H1 (cell line): ENCODE measurements at regions not wholly inside any gene's neighbourhood (a gene's known extent, or its start where the extent isn't known, plus 50 kb on each side); places are given as distances from the start of the nearest gene placed in this dataset.

Experiments
- CTCF ChIA-PET: fragments of 300-600 bp; sonication (Branson Sonifier 250); formaldehyde crosslinking; loops from one replicate; lab custom pipeline; 2021; ENCODE audit not compliant: partially characterized antibody; lab: Charles Lee
- POLR2A ChIA-PET: fragments of 300-600 bp; sonication (Branson Sonifier 250); formaldehyde crosslinking; loops from one replicate; lab custom pipeline; 2021; ENCODE audit warnings: inconsistent platforms; ENCODE audit not compliant: partially characterized antibody; lab: Charles Lee
- DNase-seq, 2 experiments: peaks; one replicate each; pipeline versions ENCODE4 v3.0.0 to v3.0.0-alpha.2; 2010 to 2022; ENCODE audit warnings: low spot score in 2 of 2, low read depth in 1 of 2, mixed read lengths in 1 of 2
- FAIRE-seq: peaks from 2 replicates; lab custom pipeline; 2011; peaks lifted over from hg19 to GRCh38; lab: Jason Lieb, UNC
- H2AFZ ChIP-seq: 2 replicates; pipeline ENCODE4 v1.8.1; 2012; ENCODE audit warnings: low read length, inconsistent platforms
- H2AK5ac ChIP-seq: 2 replicates; pipeline ENCODE4 v1.6.1; 2013; ENCODE audit warnings: low read depth, low read length
- H2BK120ac ChIP-seq: replicated peaks from 2 replicates; pipeline ENCODE3; 2013; ENCODE audit warnings: low read depth, low read length, inconsistent platforms
- H2BK12ac ChIP-seq: 2 replicates; pipeline ENCODE4 v1.6.1; 2013; ENCODE audit warnings: low read depth, low read length
- H2BK15ac ChIP-seq: 2 replicates; pipeline ENCODE4 v1.6.1; 2013; ENCODE audit warnings: low read length
- H2BK20ac ChIP-seq: 2 replicates; pipeline ENCODE4 v1.6.1; 2013; ENCODE audit warnings: low read length
- H2BK5ac ChIP-seq: 2 replicates; pipeline ENCODE4 v1.6.1; 2013; ENCODE audit warnings: low read depth, low read length
- H3K14ac ChIP-seq: 2 replicates; pipeline ENCODE4 v1.6.1; 2013; ENCODE audit warnings: inconsistent platforms; ENCODE audit not compliant: insufficient read length
- H3K18ac ChIP-seq: 2 replicates; pipeline ENCODE4 v1.6.1; 2013; ENCODE audit warnings: low read length; ENCODE audit errors: extremely low read depth
- H3K23ac ChIP-seq: 2 replicates; pipeline ENCODE4 v1.6.1; 2013; ENCODE audit warnings: inconsistent platforms; ENCODE audit not compliant: insufficient read length
- H3K23me2 ChIP-seq: 2 replicates; pipeline ENCODE4 v1.6.1; 2013; ENCODE audit warnings: low read depth, low read length
- H3K27ac ChIP-seq: 2 replicates; pipeline ENCODE4 v1.6.1; 2011; ENCODE audit warnings: low read depth, low read length, inconsistent platforms
- H3K27me3 ChIP-seq, 4 experiments: replicated peaks in 1 of 4; 1 replicate in 1 of 4; 2 replicates in 3 of 4; pipeline versions ENCODE4 v1.6.1 to v1.8.1; 2011 to 2013; ENCODE audit warnings: low read length in 3 of 4, mild to moderate bottlenecking in 3 of 4, inconsistent platforms in 2 of 4, mixed read lengths in 2 of 4, moderate library complexity in 1 of 4; ENCODE audit not compliant: control insufficient read depth in 3 of 4, insufficient read depth in 3 of 4; ENCODE audit errors: extremely low read depth in 1 of 4
- H3K36me3 ChIP-seq, 4 experiments: 2 replicates each; pipeline versions ENCODE4 v1.6.1 to v1.8.1; 2011 to 2013; ENCODE audit warnings: mild to moderate bottlenecking in 4 of 4, low read length in 3 of 4, moderate library complexity in 2 of 4, control low read depth in 1 of 4, inconsistent platforms in 1 of 4; ENCODE audit not compliant: insufficient read depth in 4 of 4, control insufficient read depth in 2 of 4
- H3K4ac ChIP-seq: replicated peaks from 2 replicates; pipeline ENCODE3; 2013; ENCODE audit warnings: low read length, low read depth, mixed read lengths, inconsistent platforms; ENCODE audit not compliant: insufficient read length
- H3K4me1 ChIP-seq, 4 experiments: replicated peaks in 1 of 4; 1 replicate in 1 of 4; 2 replicates in 3 of 4; pipeline versions ENCODE4 v1.6.1 to v1.8.1; 2011 to 2013; ENCODE audit warnings: low read length in 3 of 4, inconsistent platforms in 2 of 4, mixed read lengths in 1 of 4; ENCODE audit not compliant: insufficient read depth in 4 of 4, control insufficient read depth in 3 of 4
- H3K4me2 ChIP-seq, 2 experiments: 2 replicates each; pipeline versions ENCODE4 v1.6.1 to v1.8.1; 2011 to 2013; ENCODE audit warnings: low read depth in 2 of 2, low read length in 2 of 2, control low read depth in 1 of 2, inconsistent platforms in 1 of 2, mild to moderate bottlenecking in 1 of 2; ENCODE audit not compliant: insufficient read depth in 1 of 2
- H3K4me3 ChIP-seq, 4 experiments: fragments of 200-600, 300-600 bp in 1 of 4; sonication (generic), shearing (Covaris generic), sonication (Bioruptor Twin) in 1 of 4; 2 replicates each; pipeline versions ENCODE4 v1.5.1 to v1.8.1; 2011 to 2016; ENCODE audit warnings: low read length in 4 of 4, low read depth in 3 of 4, control low read depth in 2 of 4, inconsistent platforms in 2 of 4, mild to moderate bottlenecking in 2 of 4, mixed read lengths in 1 of 4, moderate library complexity in 1 of 4; ENCODE audit not compliant: insufficient read depth in 2 of 4; ENCODE audit errors: extremely low read depth in 1 of 4
- H3K56ac ChIP-seq: replicated peaks from 2 replicates; pipeline ENCODE3; 2013; ENCODE audit warnings: low read depth, mild to moderate bottlenecking, mixed read lengths, low read length, inconsistent platforms; ENCODE audit not compliant: insufficient read length
- H3K79me1 ChIP-seq: 2 replicates; pipeline ENCODE4 v1.6.1; 2013; ENCODE audit warnings: low read depth, low read length, control low read depth
- H3K79me2 ChIP-seq, 2 experiments: 2 replicates each; pipeline versions ENCODE4 v1.6.1 to v1.8.1; 2012 to 2013; ENCODE audit warnings: low read length in 2 of 2, mild to moderate bottlenecking in 2 of 2, inconsistent platforms in 1 of 2; ENCODE audit not compliant: insufficient read depth in 2 of 2, control insufficient read depth in 1 of 2
- H3K9ac ChIP-seq, 4 experiments: replicated peaks in 1 of 4; 1 replicate in 1 of 4; 2 replicates in 3 of 4; pipeline versions ENCODE4 v1.6.1 to v1.8.1; 2011 to 2013; ENCODE audit warnings: low read depth in 3 of 4, low read length in 3 of 4, control low read depth in 2 of 4, mild to moderate bottlenecking in 2 of 4, moderate library complexity in 2 of 4, inconsistent platforms in 1 of 4; ENCODE audit errors: extremely low read depth in 1 of 4
- H3K9me3 ChIP-seq, 2 experiments: 2 replicates each; pipeline versions ENCODE4 v1.6.1 to v1.8.1; 2012 to 2013; ENCODE audit warnings: mild to moderate bottlenecking in 2 of 2, moderate library complexity in 2 of 2, control low read depth in 1 of 2, inconsistent platforms in 1 of 2, low read depth in 1 of 2, low read length in 1 of 2, mixed read lengths in 1 of 2; ENCODE audit not compliant: insufficient read depth in 2 of 2
- H4K20me1 ChIP-seq, 2 experiments: replicated peaks in 1 of 2; 2 replicates each; pipeline versions ENCODE3 to v1.8.1; 2011 to 2013; ENCODE audit warnings: inconsistent platforms in 2 of 2, low read length in 2 of 2, mild to moderate bottlenecking in 1 of 2; ENCODE audit not compliant: insufficient read depth in 2 of 2, control insufficient read depth in 1 of 2
- H4K5ac ChIP-seq: 2 replicates; pipeline ENCODE4 v1.6.1; 2013; ENCODE audit warnings: low read length, low read depth, mixed read lengths, inconsistent platforms; ENCODE audit not compliant: insufficient read length
- H4K8ac ChIP-seq: 2 replicates; pipeline ENCODE4 v1.8.0; 2013; ENCODE audit warnings: mild to moderate bottlenecking, moderate library complexity, low read length, inconsistent platforms; ENCODE audit not compliant: insufficient read depth; ENCODE audit errors: extremely low read depth
- H4K91ac ChIP-seq: replicated peaks from 2 replicates; pipeline ENCODE3; 2013; ENCODE audit warnings: low read length, mixed read lengths, inconsistent platforms; ENCODE audit not compliant: insufficient read length
- BACH1 ChIP-seq: IDR thresholded peaks from 2 replicates; pipeline ENCODE4 v1.6.1; 2012; ENCODE audit warnings: low read length, improper control_type of control experiment
- CTBP2 ChIP-seq: IDR thresholded peaks from 2 replicates; pipeline ENCODE4 v1.7.0; 2011; ENCODE audit warnings: borderline replicate concordance, mild to moderate bottlenecking, moderate library complexity, mixed read lengths, low read length; ENCODE audit not compliant: insufficient read depth, insufficient read length
- EGR1 ChIP-seq: IDR thresholded peaks from 2 replicates; pipeline ENCODE4 v1.6.1; 2011; ENCODE audit warnings: low read depth, low read length, borderline replicate concordance
- EZH2 ChIP-seq: fragments of 200-600 bp; sonication (generic); IDR thresholded peaks from 2 replicates; pipeline ENCODE4 v1.7.1; 2012; ENCODE audit warnings: low read depth, mild to moderate bottlenecking, moderate library complexity, low read length, inconsistent platforms; ENCODE audit not compliant: severe bottlenecking
- JUN ChIP-seq: IDR thresholded peaks from 2 replicates; pipeline ENCODE4 v1.6.1; 2011; ENCODE audit warnings: low read depth, mild to moderate bottlenecking, improper control_type of control experiment, low read length
- JUND ChIP-seq: IDR thresholded peaks from 2 replicates; pipeline ENCODE4 v1.6.1; 2011; ENCODE audit warnings: mild to moderate bottlenecking, improper control_type of control experiment, low read length
- MAFK ChIP-seq: IDR thresholded peaks from 2 replicates; pipeline ENCODE4 v1.6.1; 2012; ENCODE audit warnings: low read depth, mild to moderate bottlenecking, improper control_type of control experiment, low read length
- NRF1 ChIP-seq: IDR thresholded peaks from 2 replicates; pipeline ENCODE4 v1.6.1; 2011; ENCODE audit warnings: mild to moderate bottlenecking, low read depth, low read length, improper control_type of control experiment
- RBBP5 ChIP-seq: IDR thresholded peaks from 2 replicates; pipeline ENCODE4 v1.7.1; 2012; ENCODE audit warnings: low read depth, mild to moderate bottlenecking, inconsistent platforms, low read length, moderate library complexity, borderline replicate concordance
- RXRA ChIP-seq: IDR thresholded peaks from 2 replicates; pipeline ENCODE4 v1.6.1; 2011; ENCODE audit warnings: low read depth, mild to moderate bottlenecking, low read length, moderate library complexity; ENCODE audit not compliant: insufficient read depth
- SP2 ChIP-seq: IDR thresholded peaks from 2 replicates; pipeline ENCODE4 v1.6.1; 2012; ENCODE audit warnings: mild to moderate bottlenecking, low read length, inconsistent platforms
- SUZ12 ChIP-seq: fragments of 200-600 bp; sonication (generic); IDR thresholded peaks from 2 replicates; pipeline ENCODE4 v1.6.1; 2012; ENCODE audit warnings: mild to moderate bottlenecking, inconsistent platforms, low read length, moderate library complexity, mixed read lengths
- TAF7 ChIP-seq: optimal IDR thresholded peaks from 2 replicates; pipeline ENCODE3; 2011; ENCODE audit warnings: low read depth, mild to moderate bottlenecking, inconsistent platforms, low read length, moderate library complexity, borderline replicate concordance
- TBP ChIP-seq: IDR thresholded peaks from 2 replicates; pipeline ENCODE4 v1.6.1; 2011; ENCODE audit warnings: low read depth, low read length, improper control_type of control experiment
- WGBS, 2 experiments: shearing (Covaris generic) in 1 of 2; methylation state at CpG; one replicate each; pipeline versions ENCODE4 v1.1.6 to v1.1.7; 2013 to 2015; ENCODE audit warnings: low lambda C conversion rate in 2 of 2, mixed read lengths in 2 of 2, inconsistent platforms in 1 of 2, low coverage in 1 of 2, missing lambda C conversion rate in 1 of 2; ENCODE audit not compliant: insufficient replicate concordance in 2 of 2, insufficient coverage in 1 of 2, insufficient read length in 1 of 2; ENCODE audit errors: extremely low coverage in 1 of 2, missing lambda C conversion rate in 1 of 2; 5-methylcytosine and 5-hydroxymethylcytosine counted together

DNA sequence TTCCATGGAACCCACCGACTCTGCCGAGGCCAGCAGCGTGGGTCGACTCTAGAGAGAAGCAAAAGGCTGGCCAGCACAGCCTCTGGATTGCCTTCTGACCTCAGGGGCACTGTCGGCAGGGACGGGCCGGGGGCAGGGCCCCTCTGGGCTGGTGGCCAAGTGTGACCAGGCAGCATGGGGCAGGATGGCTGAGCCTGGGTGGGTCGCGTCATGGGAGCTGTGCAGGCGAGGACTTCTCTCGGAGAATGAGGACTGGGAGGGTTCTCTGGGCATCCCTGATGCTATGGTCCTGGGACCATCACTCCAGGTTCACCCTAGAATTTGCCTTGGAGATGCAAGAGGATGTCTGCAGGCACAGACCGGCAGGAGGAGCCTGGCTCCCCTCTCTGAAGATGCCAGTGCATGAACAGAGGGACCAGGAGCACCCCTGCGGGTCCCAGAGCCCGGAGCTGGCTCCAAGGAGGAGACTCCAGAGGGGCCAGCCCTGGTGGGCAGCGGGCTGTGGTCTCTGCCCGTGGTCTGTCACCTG lies 289.2 kb downstream of the NDUFA10 start:
- H2BK12ac ChIP-seq: no peak overlapping the region
- DNase-seq: no peak
- H2BK5ac ChIP-seq: no peak overlapping the region
- no peak overlapping the region for H3K18ac ChIP-seq
- no peaks in the 10 kb centered on the region for H3K27me3 ChIP-seq
- H3K79me2 ChIP-seq: no peaks in the 10 kb centered on the region
- no peaks in the 10 kb centered on the region for H3K4me1 ChIP-seq
- peaks cover 3% of the 10 kb centered on the region; the same call in 1 of the 2 replicates for H3K23me2 ChIP-seq
- H3K4me2 ChIP-seq: no peak overlapping the region
- no peaks in the 10 kb centered on the region for H3K36me3 ChIP-seq
- no peak overlapping the region for H2AFZ ChIP-seq
- H4K20me1 ChIP-seq: peaks cover 0 to 2% of the 10 kb centered on the region in 2 experiments
- POLR2A ChIA-PET: no interaction called here
- H3K14ac ChIP-seq: no peak overlapping the region
- no peaks in the 10 kb centered on the region for H3K9me3 ChIP-seq
- 85% methylated on average over 16 of the region's 16 CpGs; no CpG with 5 or more reads in 1 of the 2 experiments for WGBS, 2 experiments
- no peak overlapping the region for H2BK120ac ChIP-seq
- no peaks in the 10 kb centered on the region for H3K79me1 ChIP-seq
- H3K9ac ChIP-seq: no peak overlapping the region
- no peak overlapping the region for H2BK15ac ChIP-seq
- H3K23ac ChIP-seq: no peak overlapping the region
- H2BK20ac ChIP-seq: no peak overlapping the region
- H3K4me3 ChIP-seq: no peak overlapping the region
- H4K5ac ChIP-seq: no peak overlapping the region
- H3K56ac ChIP-seq: no peak overlapping the region
- no peak overlapping the region for H3K27ac ChIP-seq
- no peak overlapping the region for H4K91ac ChIP-seq
- H2AK5ac ChIP-seq: no peak overlapping the region
- CTCF ChIA-PET: no interaction called here
- no peak for FAIRE-seq
- H3K4ac ChIP-seq: no peak overlapping the region
- no peak overlapping the region for H4K8ac ChIP-seq
- no peak for TF ChIP-seq NRF1
- TF ChIP-seq JUND: no peak
- TF ChIP-seq RXRA: no peak
- TF ChIP-seq SUZ12: no peak
- TF ChIP-seq TBP: no peak
- no peak for TF ChIP-seq JUN
- no peak for TF ChIP-seq EZH2
- TF ChIP-seq BACH1: no peak
- no peak for TF ChIP-seq SP2
- no peak for TF ChIP-seq RBBP5
- no peak for TF ChIP-seq EGR1
- no peak for TF ChIP-seq CTBP2
- TF ChIP-seq MAFK: no peak
- no peak for TF ChIP-seq TAF7
